ENCODE measurements at regions not wholly inside any gene's neighbourhood (a gene's known extent, or its start where the extent isn't known, plus 50 kb on each side); places are given as distances from the start of the nearest gene placed in this dataset.

DNA sequence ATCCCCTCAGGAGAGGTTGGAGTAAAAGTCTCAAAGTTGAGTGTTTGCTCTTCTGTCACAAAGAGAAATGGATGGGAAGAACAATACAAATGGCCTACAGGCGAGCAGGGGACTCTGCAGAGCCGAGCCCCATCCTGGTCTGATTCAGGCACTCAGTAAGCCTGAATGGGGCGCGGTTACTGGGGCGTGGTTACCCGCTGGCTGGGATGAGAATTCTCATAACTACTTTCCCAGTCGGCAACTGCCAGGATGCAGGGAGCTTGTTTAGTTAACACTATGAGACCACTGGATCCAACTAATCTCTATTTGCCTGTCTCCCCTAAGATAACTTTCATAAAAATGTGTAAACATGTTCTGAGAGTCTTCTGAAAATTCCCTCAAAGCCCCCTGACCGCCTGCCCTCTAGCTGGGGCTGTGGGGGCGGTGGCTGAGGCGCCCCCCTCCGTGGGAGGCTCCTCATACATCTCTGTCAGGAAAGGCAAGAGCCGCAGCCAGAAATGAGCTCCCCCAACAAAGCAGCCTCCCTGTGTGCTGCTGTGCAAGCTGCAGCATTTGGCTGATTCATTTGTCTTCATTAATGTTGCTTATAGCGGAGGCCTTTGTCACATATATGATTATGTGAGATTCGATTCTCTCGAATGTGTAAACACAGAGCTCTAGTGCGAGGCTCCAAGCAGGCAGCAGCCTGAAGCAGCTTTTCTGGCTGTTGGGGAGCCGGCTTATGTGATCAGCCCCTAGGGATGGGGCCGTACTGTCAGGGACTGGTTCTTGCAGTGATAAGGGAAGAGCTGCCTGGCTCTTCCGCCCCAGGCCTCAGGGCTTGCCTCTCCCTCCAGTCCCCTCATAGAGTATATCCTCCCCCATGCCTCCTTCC, 126.1 kb upstream of the ARHGAP5 start:
- TF ChIP-seq, protein P1, sequence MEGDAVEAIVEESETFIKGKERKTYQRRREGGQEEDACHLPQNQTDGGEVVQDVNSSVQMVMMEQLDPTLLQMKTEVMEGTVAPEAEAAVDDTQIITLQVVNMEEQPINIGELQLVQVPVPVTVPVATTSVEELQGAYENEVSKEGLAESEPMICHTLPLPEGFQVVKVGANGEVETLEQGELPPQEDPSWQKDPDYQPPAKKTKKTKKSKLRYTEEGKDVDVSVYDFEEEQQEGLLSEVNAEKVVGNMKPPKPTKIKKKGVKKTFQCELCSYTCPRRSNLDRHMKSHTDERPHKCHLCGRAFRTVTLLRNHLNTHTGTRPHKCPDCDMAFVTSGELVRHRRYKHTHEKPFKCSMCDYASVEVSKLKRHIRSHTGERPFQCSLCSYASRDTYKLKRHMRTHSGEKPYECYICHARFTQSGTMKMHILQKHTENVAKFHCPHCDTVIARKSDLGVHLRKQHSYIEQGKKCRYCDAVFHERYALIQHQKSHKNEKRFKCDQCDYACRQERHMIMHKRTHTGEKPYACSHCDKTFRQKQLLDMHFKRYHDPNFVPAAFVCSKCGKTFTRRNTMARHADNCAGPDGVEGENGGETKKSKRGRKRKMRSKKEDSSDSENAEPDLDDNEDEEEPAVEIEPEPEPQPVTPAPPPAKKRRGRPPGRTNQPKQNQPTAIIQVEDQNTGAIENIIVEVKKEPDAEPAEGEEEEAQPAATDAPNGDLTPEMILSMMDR (IDR thresholded peaks at IDR 0.05; ENCODE audit: low read depth, low read length), result no peak
- no peaks in the 10 kb centered on the region for H3K27me3 ChIP-seq (ENCODE audit: control insufficient read depth, insufficient read depth, low read length)
- POLR2A ChIA-PET, result interaction anchor here (0.6 to 1.0 kb wide), 2 partner anchors 24 to 522 kb away, joined by 3 to 5 read pairs; no protein-coding TSS in a partner anchor
- H3K27ac ChIP-seq (ENCODE audit: low read depth, low read length), result no peak overlapping the region
- no peak overlapping the region for H3K4me3 ChIP-seq (ENCODE audit: low read depth, low read length)
- CTCF ChIA-PET, result interaction anchor here (0.8 to 1.5 kb wide), 3 partner anchors 16 to 24 kb away, joined by 3 to 4 read pairs (median 3); no protein-coding TSS in a partner anchor
- no peaks in the 10 kb centered on the region for H3K9me3 ChIP-seq (ENCODE audit: control insufficient read depth, insufficient read depth, low read length)
- DNase-seq (ENCODE audit: low read depth, low spot score), result no peak

DNA sequence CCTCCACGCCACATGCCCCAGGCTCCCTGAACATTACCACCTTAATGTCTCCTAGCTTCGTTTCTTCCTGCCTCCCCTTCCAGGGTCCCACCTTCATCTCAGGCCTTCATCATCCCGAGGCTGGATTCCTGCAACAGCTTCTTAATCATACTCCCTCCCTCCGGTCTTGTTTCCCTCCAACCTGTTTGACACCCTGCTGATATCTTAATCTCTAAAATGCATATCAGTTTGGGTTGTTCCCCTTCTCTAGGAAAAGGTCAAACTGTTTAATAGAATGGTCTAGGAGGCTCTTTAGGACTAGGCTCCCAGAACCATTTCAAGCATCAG, 125.5 kb upstream of the ARHGAP5 start:
- TF ChIP-seq, protein P1 (IDR thresholded peaks at IDR 0.05; ENCODE audit: low read depth, low read length), result no peak
- Histone ChIP-seq H3K27ac (ENCODE audit: low read depth, low read length) (no peak overlapping the region), H3K27me3 (ENCODE audit: control insufficient read depth, insufficient read depth, low read length) (no peaks in the 10 kb centered on the region), H3K4me3 (ENCODE audit: low read depth, low read length) (no peak overlapping the region), H3K9me3 (ENCODE audit: control insufficient read depth, insufficient read depth, low read length) (no peaks in the 10 kb centered on the region)
- no peak for DNase-seq (ENCODE audit: low read depth, low spot score)
- ChIA-PET CTCF (interaction anchor here (0.8 to 1.5 kb wide), 2 partner anchors 17 to 25 kb away, joined by 3 to 4 read pairs; no protein-coding TSS in a partner anchor), POLR2A (interaction anchor here (1.0 kb wide), 1 partner anchor 24 kb away, joined by 5 read pairs; no protein-coding TSS in a partner anchor)

DNA sequence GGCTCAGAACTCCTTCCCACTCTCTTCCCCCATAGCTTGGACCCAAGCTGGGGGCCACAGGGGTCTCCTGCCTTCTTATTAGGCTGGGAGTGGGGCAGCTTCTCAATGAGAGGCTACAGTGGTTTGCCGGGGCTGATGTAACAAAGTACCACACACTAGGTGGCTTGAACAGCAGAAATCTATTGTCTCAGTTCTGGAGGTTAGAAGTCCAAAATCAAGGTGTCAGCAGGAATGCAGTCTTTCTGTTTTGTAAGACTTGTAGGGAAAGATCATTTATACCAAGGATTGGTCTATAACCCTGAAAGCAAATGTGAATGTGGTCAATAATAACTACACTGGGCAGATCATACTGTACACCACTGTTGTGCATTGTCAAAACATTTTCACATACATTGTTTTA, 124.5 kb upstream of the ARHGAP5 start:
- POLR2A ChIA-PET, result no interaction called here
- DNase-seq (ENCODE audit: low read depth, low spot score), result no peak

DNA sequence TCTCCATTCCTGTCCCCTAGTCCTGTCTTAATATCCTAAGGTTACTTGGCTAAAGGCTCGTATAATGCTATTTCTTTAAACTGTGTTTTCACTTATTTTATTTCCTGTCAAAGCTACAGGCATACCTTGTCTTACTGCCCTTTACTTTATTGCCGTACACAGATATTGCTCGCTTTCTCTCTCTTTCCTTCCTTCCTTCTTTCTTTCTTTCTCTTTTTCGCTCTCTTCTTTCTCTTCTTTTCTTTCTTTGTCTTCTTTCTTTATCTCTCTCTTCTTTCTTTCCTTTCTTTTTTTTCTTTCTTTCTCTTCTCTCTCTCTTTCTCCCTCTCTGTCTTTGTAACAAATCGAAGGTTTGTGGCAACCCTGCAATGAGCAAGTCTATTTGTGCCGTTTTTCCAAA, 123.9 kb upstream of the ARHGAP5 start:
- no peak for DNase-seq (ENCODE audit: low read depth, low spot score)
- CTCF ChIA-PET, result no interaction called here
- Histone ChIP-seq H3K27me3 (ENCODE audit: control insufficient read depth, insufficient read depth, low read length) (no peaks in the 10 kb centered on the region), H3K9me3 (ENCODE audit: control insufficient read depth, insufficient read depth, low read length) (no peaks in the 10 kb centered on the region), H3K4me3 (ENCODE audit: low read depth, low read length) (no peak overlapping the region), H3K27ac (ENCODE audit: low read depth, low read length) (no peak overlapping the region)
- POLR2A ChIA-PET, result no interaction called here
- TF ChIP-seq, protein P1 (IDR thresholded peaks at IDR 0.05; ENCODE audit: low read depth, low read length), result no peak

More for the DNA sequence above, 124.5 kb upstream of the ARHGAP5 start:
- TF ChIP-seq, protein P1 (IDR thresholded peaks at IDR 0.05; ENCODE audit: low read depth, low read length), result no peak
- CTCF ChIA-PET, result no interaction called here
- Histone ChIP-seq H3K27ac (ENCODE audit: low read depth, low read length) (no peak overlapping the region), H3K9me3 (ENCODE audit: control insufficient read depth, insufficient read depth, low read length) (no peaks in the 10 kb centered on the region), H3K4me3 (ENCODE audit: low read depth, low read length) (no peak overlapping the region), H3K27me3 (ENCODE audit: control insufficient read depth, insufficient read depth, low read length) (no peaks in the 10 kb centered on the region)

DNA sequence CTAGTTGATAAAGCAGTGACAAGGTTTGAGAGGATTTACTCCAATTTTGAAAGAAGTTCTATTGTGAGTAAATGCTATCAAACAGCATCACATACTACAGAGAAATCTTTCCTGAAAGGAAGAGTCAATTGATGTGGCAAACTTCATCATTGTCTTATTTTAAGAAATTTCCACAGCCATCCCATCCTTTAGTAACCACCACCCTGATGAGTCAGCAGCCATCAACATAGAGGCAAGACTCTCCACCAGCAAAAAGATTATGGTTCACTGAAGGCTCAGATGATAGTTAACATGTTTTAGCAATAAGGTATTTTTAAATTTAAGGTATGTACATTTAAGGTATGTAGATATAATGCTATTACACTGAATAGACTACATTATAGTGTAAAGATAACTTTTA, 122.1 kb upstream of the ARHGAP5 start:
- Histone ChIP-seq H3K9me3 (ENCODE audit: control insufficient read depth, insufficient read depth, low read length) (no peaks in the 10 kb centered on the region), H3K27me3 (ENCODE audit: control insufficient read depth, insufficient read depth, low read length) (no peaks in the 10 kb centered on the region), H3K4me3 (ENCODE audit: low read depth, low read length) (no peak overlapping the region), H3K27ac (ENCODE audit: low read depth, low read length) (no peak overlapping the region)
- TF ChIP-seq, protein P1 (IDR thresholded peaks at IDR 0.05; ENCODE audit: low read depth, low read length), result no peak
- ChIA-PET CTCF (interaction anchor here (1.1 kb wide), 1 partner anchor 300 kb away, joined by 4 read pairs; no protein-coding TSS in a partner anchor), POLR2A (no interaction called here)
- DNase-seq (ENCODE audit: low read depth, low spot score), result no peak

Data from AG04450 (cell line).